ENCODE measurements at regions not wholly inside any gene's neighbourhood (a gene's known extent, or its start where the extent isn't known, plus 50 kb on each side); places are given as distances from the start of the nearest gene placed in this dataset.

GRCh38 chr15:77834276-77834990 lies 201.7 kb upstream of the LINGO1 start:
- TF ChIP-seq GATA2 (IDR thresholded peaks at IDR 0.05; ENCODE audit: low read depth, low read length) (no peak), GATA3 (IDR thresholded peaks at IDR 0.05; ENCODE audit: low read depth, low read length) (no peak)
